ENCODE measurements at regions not wholly inside any gene's neighbourhood (a gene's known extent, or its start where the extent isn't known, plus 50 kb on each side); places are given as distances from the start of the nearest gene placed in this dataset.

DNA sequence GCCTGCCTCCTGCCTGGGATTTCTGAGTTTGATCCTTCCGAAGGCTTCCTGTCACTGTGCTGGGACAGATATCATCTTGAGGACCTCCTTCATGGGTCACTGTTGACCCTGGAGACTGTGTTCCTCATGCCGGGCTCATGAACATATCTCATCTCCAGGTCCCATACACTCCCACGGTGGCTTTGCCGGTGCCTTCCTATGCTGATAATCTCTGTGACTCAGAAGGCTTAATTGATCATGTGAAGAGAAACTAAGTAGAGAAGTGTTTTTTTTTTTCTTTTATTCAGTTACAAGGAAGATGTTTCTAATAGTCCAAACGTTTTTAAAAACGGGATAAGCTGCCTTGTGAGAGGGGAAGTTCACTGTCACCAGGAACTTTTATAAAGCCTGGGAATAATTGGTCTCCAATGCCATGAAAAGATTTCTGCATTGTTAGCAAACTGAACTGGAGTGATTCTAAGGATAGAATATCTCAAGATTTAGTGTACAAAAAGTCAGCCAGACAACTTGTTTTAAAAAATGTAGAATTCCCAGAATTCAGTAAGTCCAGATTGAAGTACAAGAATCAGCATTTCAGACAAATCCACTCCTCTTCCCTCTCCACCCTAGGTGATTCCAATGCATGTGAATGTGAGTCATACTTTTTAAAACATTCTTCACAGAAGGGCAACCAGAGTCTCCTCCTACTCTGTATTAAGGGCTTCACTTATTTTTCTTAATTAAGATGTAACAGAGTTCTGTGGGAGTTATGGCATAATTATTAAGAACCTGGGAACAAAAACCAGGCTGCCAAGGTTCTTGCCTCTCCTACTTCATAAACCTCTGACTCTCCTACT is 139.8 kb upstream of the LGR5 start:
- no peak for DNase-seq (ENCODE audit: low spot score)

DNA sequence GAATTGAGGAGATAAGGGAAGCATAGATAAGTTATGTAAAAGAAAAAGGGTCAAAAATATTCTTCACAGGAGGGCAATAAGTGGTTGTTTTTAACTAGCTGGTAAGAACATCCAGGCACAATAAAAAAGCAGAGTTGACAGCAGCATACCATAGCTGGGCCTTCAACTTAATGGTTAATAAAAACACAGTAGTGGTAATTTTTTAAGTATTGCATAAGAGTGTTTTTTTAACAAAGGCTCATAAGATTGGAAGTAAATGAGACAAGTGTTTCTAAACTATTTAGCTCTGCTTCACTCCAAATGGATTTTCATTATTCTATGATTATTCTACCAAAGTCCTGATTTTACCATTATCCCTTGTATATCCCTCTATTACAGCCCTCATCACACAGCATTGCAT is 140.1 kb upstream of the TSPAN8 start:
- no peak for DNase-seq (ENCODE audit: low spot score)
- TF ChIP-seq, protein P1, sequence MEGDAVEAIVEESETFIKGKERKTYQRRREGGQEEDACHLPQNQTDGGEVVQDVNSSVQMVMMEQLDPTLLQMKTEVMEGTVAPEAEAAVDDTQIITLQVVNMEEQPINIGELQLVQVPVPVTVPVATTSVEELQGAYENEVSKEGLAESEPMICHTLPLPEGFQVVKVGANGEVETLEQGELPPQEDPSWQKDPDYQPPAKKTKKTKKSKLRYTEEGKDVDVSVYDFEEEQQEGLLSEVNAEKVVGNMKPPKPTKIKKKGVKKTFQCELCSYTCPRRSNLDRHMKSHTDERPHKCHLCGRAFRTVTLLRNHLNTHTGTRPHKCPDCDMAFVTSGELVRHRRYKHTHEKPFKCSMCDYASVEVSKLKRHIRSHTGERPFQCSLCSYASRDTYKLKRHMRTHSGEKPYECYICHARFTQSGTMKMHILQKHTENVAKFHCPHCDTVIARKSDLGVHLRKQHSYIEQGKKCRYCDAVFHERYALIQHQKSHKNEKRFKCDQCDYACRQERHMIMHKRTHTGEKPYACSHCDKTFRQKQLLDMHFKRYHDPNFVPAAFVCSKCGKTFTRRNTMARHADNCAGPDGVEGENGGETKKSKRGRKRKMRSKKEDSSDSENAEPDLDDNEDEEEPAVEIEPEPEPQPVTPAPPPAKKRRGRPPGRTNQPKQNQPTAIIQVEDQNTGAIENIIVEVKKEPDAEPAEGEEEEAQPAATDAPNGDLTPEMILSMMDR (IDR thresholded peaks at IDR 0.05; ENCODE audit: extremely low read depth, missing control alignments) = no peak

More for the DNA sequence above, 139.8 kb upstream of the LGR5 start:
- TF ChIP-seq, protein P1 (IDR thresholded peaks at IDR 0.05; ENCODE audit: extremely low read depth, missing control alignments) = no peak

DNA sequence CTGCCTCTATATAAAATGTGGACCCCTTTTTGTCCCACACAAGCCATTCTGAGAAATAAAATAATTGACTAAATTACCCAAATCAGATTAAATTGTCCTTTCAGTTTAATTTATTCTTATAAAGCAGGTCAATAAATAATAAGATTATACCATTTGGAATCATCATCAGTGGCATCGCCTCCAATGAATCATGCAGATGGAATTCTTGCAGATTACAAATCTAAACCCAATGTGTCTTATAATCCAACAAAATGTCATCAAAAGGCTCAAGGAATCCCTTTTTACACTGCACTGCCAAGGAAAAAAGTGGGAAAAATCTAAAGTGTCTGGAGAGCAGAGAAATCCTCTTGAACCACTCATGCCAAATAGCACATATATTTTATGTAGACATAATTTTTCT is 138.2 kb upstream of the TSPAN8 start:
- TF ChIP-seq, protein P1 (IDR thresholded peaks at IDR 0.05; ENCODE audit: extremely low read depth, missing control alignments) = no peak
- DNase-seq (ENCODE audit: low spot score) = no peak

DNA sequence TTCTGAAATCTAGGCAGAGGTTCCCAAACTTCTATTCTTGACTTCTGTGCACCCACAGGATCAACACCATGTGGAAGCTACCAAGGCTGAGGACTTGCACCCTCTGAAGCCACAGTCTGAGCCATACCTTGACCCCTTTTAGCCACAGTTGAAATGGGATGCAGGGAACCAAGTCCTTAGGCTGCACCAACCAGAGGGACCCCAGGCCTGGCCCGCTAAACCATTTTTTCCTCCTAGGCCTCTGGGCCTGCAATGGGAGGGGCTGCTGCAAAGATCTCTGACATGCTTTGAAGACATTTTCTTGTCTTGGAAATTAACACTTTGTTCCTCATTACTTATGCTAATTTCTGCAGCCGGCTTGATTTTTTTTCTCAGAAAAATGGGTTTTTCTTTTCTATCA is 133.9 kb upstream of the TSPAN8 start:
- no peak for DNase-seq (ENCODE audit: low spot score)
- TF ChIP-seq, protein P1 (IDR thresholded peaks at IDR 0.05; ENCODE audit: extremely low read depth, missing control alignments) = no peak

DNA sequence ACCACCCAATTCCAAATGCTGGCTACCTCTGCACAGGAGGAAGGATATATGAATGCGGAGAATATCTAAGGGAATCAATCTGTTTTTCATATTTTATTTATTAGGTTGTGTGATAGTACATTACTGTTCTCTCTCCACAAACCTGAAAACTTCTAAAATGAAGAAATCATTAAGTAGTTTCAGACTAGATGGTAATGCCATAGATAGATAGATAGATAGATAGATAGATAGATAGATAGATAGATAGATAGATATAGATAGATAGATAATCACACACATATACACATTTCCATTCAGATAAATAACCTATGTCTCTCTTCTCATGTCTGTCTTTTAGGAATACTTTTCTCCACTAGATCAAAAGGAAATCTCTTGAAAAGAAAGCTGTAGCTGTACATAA is 126.1 kb upstream of the TSPAN8 start:
- no peak for DNase-seq (ENCODE audit: low spot score)

DNA sequence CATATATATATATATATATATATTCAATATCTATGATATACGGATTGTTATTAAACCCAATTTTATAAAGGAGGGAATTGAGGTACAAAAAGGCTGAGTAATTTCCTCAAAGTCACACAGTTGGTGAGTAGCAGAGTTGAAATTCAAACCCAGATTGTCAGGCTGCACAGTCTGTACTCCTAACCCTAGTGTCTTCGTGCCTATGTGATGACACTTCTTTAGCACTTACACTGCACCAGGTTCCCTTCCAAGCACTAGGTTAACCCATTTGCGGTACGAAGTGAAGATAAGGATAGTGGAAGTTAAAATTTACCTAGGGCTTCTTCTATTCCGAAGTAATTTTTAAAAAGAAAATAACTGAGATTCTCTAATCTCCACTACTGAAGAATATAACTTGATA is 125.1 kb upstream of the TSPAN8 start:
- TF ChIP-seq, protein P1 (IDR thresholded peaks at IDR 0.05; ENCODE audit: extremely low read depth, missing control alignments) = no peak
- no peak for DNase-seq (ENCODE audit: low spot score)

More for the DNA sequence above, 126.1 kb upstream of the TSPAN8 start:
- TF ChIP-seq, protein P1 (IDR thresholded peaks at IDR 0.05; ENCODE audit: extremely low read depth, missing control alignments) = no peak

DNA sequence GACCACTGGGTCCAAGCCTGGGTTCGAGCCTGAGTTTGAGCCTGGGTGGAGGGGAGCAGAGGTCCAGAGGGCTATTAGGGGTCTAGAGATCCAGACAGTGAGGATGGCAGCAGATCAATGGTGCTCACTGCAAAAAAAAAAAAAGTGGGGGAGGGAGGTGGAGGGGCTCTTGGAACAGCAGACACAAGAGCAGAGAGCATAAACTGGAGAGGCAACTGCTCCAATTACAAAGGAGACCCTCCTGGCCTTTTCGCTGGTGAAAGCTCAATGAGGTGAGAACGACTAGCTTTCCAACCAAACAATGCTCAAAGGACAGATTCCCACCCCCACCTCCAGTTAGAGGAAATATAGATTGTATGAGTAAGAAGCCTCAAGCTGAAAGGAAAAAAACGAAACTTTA is 124.2 kb upstream of the TSPAN8 start:
- DNase-seq (ENCODE audit: low spot score) = no peak
- TF ChIP-seq, protein P1 (IDR thresholded peaks at IDR 0.05; ENCODE audit: extremely low read depth, missing control alignments) = no peak

Measured in GM20000 (cell line).